Sigmoid colon (tissue), 3 donors: ENCODE measurements at regions not wholly inside any gene's neighbourhood (a gene's known extent, or its start where the extent isn't known, plus 50 kb on each side); places are given as distances from the start of the nearest gene placed in this dataset.

Source experiments
- CTCF ChIP-seq, 4 experiments: fragments of 450-650 bp in 3 of 4; fragments of 200-600 bp in 1 of 4; IDR thresholded peaks; one replicate each; pipeline ENCODE4 v1.5.1; 2016 to 2019; ENCODE audit warnings: antibody characterized with exemption in 4 of 4, mild to moderate bottlenecking in 3 of 4, moderate library complexity in 2 of 4
- POLR2A ChIP-seq, 2 donors: fragments of 450-650 bp; IDR thresholded peaks; one replicate each; pipeline ENCODE4 v1.6.1; 2016; ENCODE audit warnings: antibody characterized with exemption in 2 of 2, mild to moderate bottlenecking in 2 of 2, moderate library complexity in 2 of 2

DNA sequence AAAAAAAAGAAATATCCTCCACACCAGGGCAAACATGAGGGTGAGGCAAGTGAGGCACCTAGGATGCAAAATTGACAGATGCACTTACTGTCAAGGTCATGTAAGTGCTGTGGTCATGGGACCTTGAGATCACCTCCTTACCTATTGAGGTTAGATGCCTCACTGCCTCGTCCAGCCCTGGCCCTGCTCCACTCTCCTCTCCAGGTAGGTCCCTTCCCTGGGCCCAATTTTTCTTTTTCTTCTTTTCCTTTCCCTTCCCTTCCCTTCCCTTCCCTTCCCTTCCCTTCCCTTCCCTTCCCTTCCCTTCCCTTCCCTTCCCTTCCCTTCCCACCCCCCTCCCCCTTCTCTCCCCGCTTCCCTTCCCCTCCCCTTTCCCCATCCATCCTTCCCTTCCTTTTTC lies 71.1 kb upstream of the DLG1 start:
- no peak for TF ChIP-seq CTCF (IDR thresholded peaks at IDR 0.05)
- TF ChIP-seq POLR2A (IDR thresholded peaks at IDR 0.05) = no peak
